ENCODE measurements at regions not wholly inside any gene's neighbourhood (a gene's known extent, or its start where the extent isn't known, plus 50 kb on each side); places are given as distances from the start of the nearest gene placed in this dataset.

DNA sequence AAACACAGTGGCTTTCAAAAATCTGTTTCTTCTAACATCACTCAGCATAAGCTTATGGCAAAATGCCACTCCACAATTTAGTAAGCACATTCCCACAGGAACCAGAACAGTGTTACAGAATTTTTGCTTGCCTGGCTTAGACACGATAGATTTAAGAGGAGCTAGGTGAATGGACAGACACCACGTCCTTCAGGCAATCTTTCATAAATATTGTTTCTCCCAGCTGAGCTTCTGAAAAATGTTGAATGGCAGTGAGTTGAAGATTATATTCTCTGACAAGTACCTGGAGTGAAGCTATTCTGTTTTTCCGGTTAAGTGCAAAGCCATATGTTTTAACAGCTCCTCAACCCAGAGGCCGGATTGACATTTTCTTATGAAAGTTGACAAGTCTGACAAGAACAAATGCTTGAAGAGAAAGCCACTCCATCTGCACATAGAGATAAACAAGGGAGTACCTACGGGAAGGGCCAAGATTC is 102.0 kb downstream of the FSCB start (continued):
- TF ChIP-seq, protein P1, sequence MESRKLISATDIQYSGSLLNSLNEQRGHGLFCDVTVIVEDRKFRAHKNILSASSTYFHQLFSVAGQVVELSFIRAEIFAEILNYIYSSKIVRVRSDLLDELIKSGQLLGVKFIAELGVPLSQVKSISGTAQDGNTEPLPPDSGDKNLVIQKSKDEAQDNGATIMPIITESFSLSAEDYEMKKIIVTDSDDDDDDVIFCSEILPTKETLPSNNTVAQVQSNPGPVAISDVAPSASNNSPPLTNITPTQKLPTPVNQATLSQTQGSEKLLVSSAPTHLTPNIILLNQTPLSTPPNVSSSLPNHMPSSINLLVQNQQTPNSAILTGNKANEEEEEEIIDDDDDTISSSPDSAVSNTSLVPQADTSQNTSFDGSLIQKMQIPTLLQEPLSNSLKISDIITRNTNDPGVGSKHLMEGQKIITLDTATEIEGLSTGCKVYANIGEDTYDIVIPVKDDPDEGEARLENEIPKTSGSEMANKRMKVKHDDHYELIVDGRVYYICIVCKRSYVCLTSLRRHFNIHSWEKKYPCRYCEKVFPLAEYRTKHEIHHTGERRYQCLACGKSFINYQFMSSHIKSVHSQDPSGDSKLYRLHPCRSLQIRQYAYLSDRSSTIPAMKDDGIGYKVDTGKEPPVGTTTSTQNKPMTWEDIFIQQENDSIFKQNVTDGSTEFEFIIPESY (IDR thresholded peaks at IDR 0.05; ENCODE audit: borderline replicate concordance, low read depth), result no peak
- TF ChIP-seq EP300 (IDR thresholded peaks at IDR 0.05; ENCODE audit: borderline replicate concordance in 1 of 2, low read depth in 1 of 2, low read length in 1 of 2) (no peak), TEAD4 (IDR thresholded peaks at IDR 0.05; ENCODE audit: borderline replicate concordance, insufficient read depth) (no peak), NFIC (IDR thresholded peaks at IDR 0.05; ENCODE audit: borderline replicate concordance) (no peak), SMC3 (IDR thresholded peaks at IDR 0.05; ENCODE audit: low read depth, low read length) (no peak)

DNA sequence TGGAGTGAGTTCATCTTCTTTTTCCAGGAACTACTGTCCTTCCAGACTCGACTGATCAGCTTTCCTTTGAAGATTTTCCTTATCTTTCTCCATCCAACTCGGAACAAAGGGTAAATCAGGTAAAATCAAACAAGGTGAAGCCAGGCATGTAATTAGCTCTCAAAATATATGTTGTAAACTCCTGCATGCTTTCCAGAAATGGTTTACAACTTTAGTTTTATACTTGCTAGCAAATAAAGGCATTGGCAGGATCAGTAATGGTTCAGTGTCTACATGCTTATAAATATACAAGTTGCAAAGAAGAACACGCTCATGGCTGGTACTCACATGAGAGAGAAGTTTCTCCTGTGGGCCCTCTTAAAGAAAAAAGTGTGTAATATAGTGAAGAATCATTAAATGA is 102.5 kb downstream of the FSCB start:
- Histone ChIP-seq H2AFZ (ENCODE audit: low read depth) (no peak overlapping the region), H3K79me2 (ENCODE audit: insufficient read depth) (no peaks in the 10 kb centered on the region), H3K27ac (ENCODE audit: low read depth in 2 of 2, low read length in 1 of 2) (no peak overlapping the region), H3K9me2 (no peaks in the 10 kb centered on the region), H3K4me2 (no peak overlapping the region), H3K4me1 (ENCODE audit: control insufficient read depth in 1 of 2, insufficient read depth in 2 of 2, low read depth in 1 of 2, low read length in 1 of 2) (no peaks in the 10 kb centered on the region), H3K9me3 (no peaks in the 10 kb centered on the region), H3F3A (replicated peaks; ENCODE audit: insufficient read depth) (no peaks in the 10 kb centered on the region), H3K36me3 (replicated peaks in 1 of 2; ENCODE audit: control insufficient read depth in 1 of 2, insufficient read depth in 2 of 2, low read length in 1 of 2) (no peaks in the 10 kb centered on the region), H4K20me1 (ENCODE audit: insufficient read depth) (no peaks in the 10 kb centered on the region), H3K9ac (no peak overlapping the region), H3K4me3 (ENCODE audit: low read depth in 2 of 2, low read length in 1 of 2) (no peak overlapping the region), H3K27me3 (ENCODE audit: insufficient read depth) (no peaks in the 10 kb centered on the region)
- POLR2A ChIA-PET, result no interaction called here
- no peak for DNase-seq
- TF ChIP-seq, protein P2, sequence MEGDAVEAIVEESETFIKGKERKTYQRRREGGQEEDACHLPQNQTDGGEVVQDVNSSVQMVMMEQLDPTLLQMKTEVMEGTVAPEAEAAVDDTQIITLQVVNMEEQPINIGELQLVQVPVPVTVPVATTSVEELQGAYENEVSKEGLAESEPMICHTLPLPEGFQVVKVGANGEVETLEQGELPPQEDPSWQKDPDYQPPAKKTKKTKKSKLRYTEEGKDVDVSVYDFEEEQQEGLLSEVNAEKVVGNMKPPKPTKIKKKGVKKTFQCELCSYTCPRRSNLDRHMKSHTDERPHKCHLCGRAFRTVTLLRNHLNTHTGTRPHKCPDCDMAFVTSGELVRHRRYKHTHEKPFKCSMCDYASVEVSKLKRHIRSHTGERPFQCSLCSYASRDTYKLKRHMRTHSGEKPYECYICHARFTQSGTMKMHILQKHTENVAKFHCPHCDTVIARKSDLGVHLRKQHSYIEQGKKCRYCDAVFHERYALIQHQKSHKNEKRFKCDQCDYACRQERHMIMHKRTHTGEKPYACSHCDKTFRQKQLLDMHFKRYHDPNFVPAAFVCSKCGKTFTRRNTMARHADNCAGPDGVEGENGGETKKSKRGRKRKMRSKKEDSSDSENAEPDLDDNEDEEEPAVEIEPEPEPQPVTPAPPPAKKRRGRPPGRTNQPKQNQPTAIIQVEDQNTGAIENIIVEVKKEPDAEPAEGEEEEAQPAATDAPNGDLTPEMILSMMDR (IDR thresholded peaks at IDR 0.05), result no peak
- TF ChIP-seq, protein P3, sequence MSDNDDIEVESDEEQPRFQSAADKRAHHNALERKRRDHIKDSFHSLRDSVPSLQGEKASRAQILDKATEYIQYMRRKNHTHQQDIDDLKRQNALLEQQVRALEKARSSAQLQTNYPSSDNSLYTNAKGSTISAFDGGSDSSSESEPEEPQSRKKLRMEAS (IDR thresholded peaks at IDR 0.05; ENCODE audit: low read depth), result no peak
- WGBS (ENCODE audit: low lambda C conversion rate), result 0% methylated on average over 3 of the region's 3 CpGs
- CTCF ChIA-PET, result no interaction called here

DNA sequence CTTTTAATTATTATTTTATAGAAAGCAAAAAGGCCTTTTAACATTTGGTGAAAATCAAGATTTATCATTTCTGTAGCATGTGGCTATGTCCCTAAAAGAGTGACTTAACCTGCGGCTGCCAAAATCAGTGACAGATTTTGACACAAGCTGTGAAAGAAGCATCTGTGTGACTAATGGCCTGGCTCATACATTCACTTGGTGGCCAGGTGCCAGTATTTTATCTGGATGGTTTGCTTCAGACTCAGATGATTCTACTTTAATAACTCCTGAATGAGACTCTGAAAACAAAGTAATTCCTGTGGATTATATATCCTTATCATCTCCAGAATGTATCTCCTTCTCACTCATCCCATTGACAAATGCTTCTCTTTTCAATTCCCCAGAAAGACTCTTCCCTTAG is 103.0 kb downstream of the FSCB start:
- no peak overlapping the region for H3K4me3 ChIP-seq (ENCODE audit: low read depth in 2 of 2, low read length in 1 of 2)
- no peak for DNase-seq
- CTCF ChIA-PET, result no interaction called here
- no peaks in the 10 kb centered on the region for H3K4me1 ChIP-seq (ENCODE audit: control insufficient read depth in 1 of 2, insufficient read depth in 2 of 2, low read depth in 1 of 2, low read length in 1 of 2)
- H2AFZ ChIP-seq (ENCODE audit: low read depth), result no peak overlapping the region
- H3K9me2 ChIP-seq, result no peaks in the 10 kb centered on the region
- no peak overlapping the region for H3K4me2 ChIP-seq
- H3K9ac ChIP-seq, result no peak overlapping the region
- H4K20me1 ChIP-seq (ENCODE audit: insufficient read depth), result no peaks in the 10 kb centered on the region
- no peak overlapping the region for H3K27ac ChIP-seq (ENCODE audit: low read depth in 2 of 2, low read length in 1 of 2)
- no peaks in the 10 kb centered on the region for H3K27me3 ChIP-seq (ENCODE audit: insufficient read depth)
- POLR2A ChIA-PET, result no interaction called here
- no peaks in the 10 kb centered on the region for H3K36me3 ChIP-seq (replicated peaks in 1 of 2; ENCODE audit: control insufficient read depth in 1 of 2, insufficient read depth in 2 of 2, low read length in 1 of 2)
- WGBS (ENCODE audit: low lambda C conversion rate), result 8% methylated on average over 1 of the region's 1 CpG
- H3K79me2 ChIP-seq (ENCODE audit: insufficient read depth), result no peaks in the 10 kb centered on the region
- TF ChIP-seq, protein P2 (IDR thresholded peaks at IDR 0.05), result no peak
- H3F3A ChIP-seq (replicated peaks; ENCODE audit: insufficient read depth), result no peaks in the 10 kb centered on the region
- H3K9me3 ChIP-seq, result no peaks in the 10 kb centered on the region

All from SK-N-SH (cell line).